Activated CD4-positive, alpha-beta memory T cell treated with anti-CD3 and anti-CD28 coated beads, Interleukin-2, amount 10 ng/mL, durations not matched to agents 7 days and 5 days (primary cell): ENCODE measurements at regions not wholly inside any gene's neighbourhood (a gene's known extent, or its start where the extent isn't known, plus 50 kb on each side); places are given as distances from the start of the nearest gene placed in this dataset.

ENCODE experiments used
- CTCF ChIA-PET: fragments of 350-600 bp; sonication (Branson Sonifier 250); formaldehyde crosslinking; loops from one replicate; lab custom pipeline; 2021; ENCODE audit warnings: antibody characterized with exemption, inconsistent platforms; lab: Charles Lee
- POLR2A ChIA-PET: fragments of 350-600 bp; sonication (Branson Sonifier 250); formaldehyde crosslinking; loops from one replicate; lab custom pipeline; 2021; ENCODE audit warnings: antibody characterized with exemption; lab: Charles Lee
- DNase-seq: peaks from one replicate; pipeline ENCODE4 v3.0.0-alpha.2; 2020
- H3K27ac Mint-ChIP-seq: one replicate; pipeline ENCODE4 v1.8.0; 2021; ENCODE audit warnings: mild to moderate bottlenecking, mixed read lengths
- H3K27me3 Mint-ChIP-seq: one replicate; pipeline ENCODE4 v1.8.0; 2021; ENCODE audit warnings: mixed read lengths
- H3K36me3 Mint-ChIP-seq: one replicate; pipeline ENCODE4 v1.8.0; 2021; ENCODE audit warnings: low read depth, mixed read lengths
- H3K4me1 Mint-ChIP-seq: one replicate; pipeline ENCODE4 v1.8.0; 2021; ENCODE audit warnings: mixed read lengths
- H3K4me3 Mint-ChIP-seq: one replicate; pipeline ENCODE4 v1.8.0; 2021; ENCODE audit warnings: mild to moderate bottlenecking, mixed read lengths
- H3K9me3 Mint-ChIP-seq: one replicate; pipeline ENCODE4 v1.8.0; 2021; ENCODE audit warnings: mixed read lengths

GRCh38 chr10:36141856-36142560, 499.9 kb upstream of the FZD8 start:
- no peak overlapping the region for H3K4me3 Mint-ChIP-seq
- POLR2A ChIA-PET, result no interaction called here
- peaks cover 17% of the 10 kb centered on the region for H3K9me3 Mint-ChIP-seq
- no peaks in the 10 kb centered on the region for H3K27me3 Mint-ChIP-seq
- no peaks in the 10 kb centered on the region for H3K4me1 Mint-ChIP-seq
- no peaks in the 10 kb centered on the region for H3K36me3 Mint-ChIP-seq
- CTCF ChIA-PET, result no interaction called here
- DNase-seq, result no peak
- H3K27ac Mint-ChIP-seq, result no peak overlapping the region

GRCh38 chr10:36129051-36129450, 487.0 kb upstream of the FZD8 start:
- Mint-ChIP-seq H3K4me1 (no peaks in the 10 kb centered on the region), H3K4me3 (no peak overlapping the region), H3K27ac (no peak overlapping the region), H3K27me3 (no peaks in the 10 kb centered on the region), H3K9me3 (peaks cover 4% of the 10 kb centered on the region), H3K36me3 (no peaks in the 10 kb centered on the region)
- CTCF ChIA-PET, result no interaction called here
- POLR2A ChIA-PET, result no interaction called here
- DNase-seq, result no peak

GRCh38 chr10:36126076-36126475, 484.0 kb upstream of the FZD8 start:
- Mint-ChIP-seq H3K9me3 (peaks cover 4% of the 10 kb centered on the region), H3K27me3 (no peaks in the 10 kb centered on the region), H3K4me3 (no peak overlapping the region), H3K36me3 (no peaks in the 10 kb centered on the region), H3K4me1 (no peaks in the 10 kb centered on the region), H3K27ac (no peak overlapping the region)
- POLR2A ChIA-PET, result no interaction called here
- CTCF ChIA-PET, result no interaction called here
- no peak for DNase-seq

- H3K4me3 Mint-ChIP-seq, result no peak overlapping the region
- H3K36me3 Mint-ChIP-seq, result no peaks in the 10 kb centered on the region
- POLR2A ChIA-PET, result no interaction called here
- no peak for DNase-seq
- H3K9me3 Mint-ChIP-seq, result peaks cover 13% of the 10 kb centered on the region
- H3K27ac Mint-ChIP-seq, result no peak overlapping the region
- no peaks in the 10 kb centered on the region for H3K4me1 Mint-ChIP-seq
- CTCF ChIA-PET, result no interaction called here
- no peaks in the 10 kb centered on the region for H3K27me3 Mint-ChIP-seq
Observed at GRCh38 chr10:36119455-36119854, 477.4 kb upstream of the FZD8 start.

- peaks cover 12% of the 10 kb centered on the region for H3K9me3 Mint-ChIP-seq
- no peaks in the 10 kb centered on the region for H3K36me3 Mint-ChIP-seq
- CTCF ChIA-PET, result no interaction called here
- H3K4me1 Mint-ChIP-seq, result no peaks in the 10 kb centered on the region
- H3K27me3 Mint-ChIP-seq, result no peaks in the 10 kb centered on the region
- DNase-seq, result no peak
- POLR2A ChIA-PET, result no interaction called here
- no peak overlapping the region for H3K4me3 Mint-ChIP-seq
- H3K27ac Mint-ChIP-seq, result no peak overlapping the region
Observed at GRCh38 chr10:36118314-36118713, 476.2 kb upstream of the FZD8 start.

- CTCF ChIA-PET, result no interaction called here
- no peaks in the 10 kb centered on the region for H3K36me3 Mint-ChIP-seq
- H3K4me3 Mint-ChIP-seq, result no peak overlapping the region
- H3K27ac Mint-ChIP-seq, result no peak overlapping the region
- H3K4me1 Mint-ChIP-seq, result no peaks in the 10 kb centered on the region
- H3K27me3 Mint-ChIP-seq, result no peaks in the 10 kb centered on the region
- no peak for DNase-seq
- H3K9me3 Mint-ChIP-seq, result peaks cover 12% of the 10 kb centered on the region
- POLR2A ChIA-PET, result no interaction called here
Observed at GRCh38 chr10:36117890-36118289, 475.8 kb upstream of the FZD8 start.

- POLR2A ChIA-PET, result no interaction called here
- H3K36me3 Mint-ChIP-seq, result no peaks in the 10 kb centered on the region
- no peak overlapping the region for H3K4me3 Mint-ChIP-seq
- H3K9me3 Mint-ChIP-seq, result peaks cover 12% of the 10 kb centered on the region
- CTCF ChIA-PET, result no interaction called here
- no peaks in the 10 kb centered on the region for H3K27me3 Mint-ChIP-seq
- no peak overlapping the region for H3K27ac Mint-ChIP-seq
- no peaks in the 10 kb centered on the region for H3K4me1 Mint-ChIP-seq
- no peak for DNase-seq
Observed at GRCh38 chr10:36117231-36117630, 475.1 kb upstream of the FZD8 start.

- POLR2A ChIA-PET, result no interaction called here
- CTCF ChIA-PET, result no interaction called here
- H3K36me3 Mint-ChIP-seq, result no peaks in the 10 kb centered on the region
- no peaks in the 10 kb centered on the region for H3K4me1 Mint-ChIP-seq
- no peak overlapping the region for H3K4me3 Mint-ChIP-seq
- H3K27me3 Mint-ChIP-seq, result no peaks in the 10 kb centered on the region
- no peak for DNase-seq
- H3K9me3 Mint-ChIP-seq, result peaks cover 14% of the 10 kb centered on the region
- H3K27ac Mint-ChIP-seq, result no peak overlapping the region
Observed at GRCh38 chr10:36116731-36117130, 474.6 kb upstream of the FZD8 start.

- Mint-ChIP-seq H3K36me3 (no peaks in the 10 kb centered on the region), H3K4me1 (no peaks in the 10 kb centered on the region), H3K27me3 (no peaks in the 10 kb centered on the region), H3K4me3 (no peak overlapping the region), H3K27ac (no peak overlapping the region), H3K9me3 (peaks cover 14% of the 10 kb centered on the region)
- ChIA-PET POLR2A (no interaction called here), CTCF (interaction anchor here (0.6 kb wide), 1 partner anchor 17 kb away, joined by 3 read pairs; no protein-coding TSS in a partner anchor)
- no peak for DNase-seq
Observed at GRCh38 chr10:36116040-36116439, 473.9 kb upstream of the FZD8 start.

GRCh38 chr10:36115364-36115763, 473.3 kb upstream of the FZD8 start:
- Mint-ChIP-seq H3K9me3 (peaks cover 14% of the 10 kb centered on the region), H3K36me3 (no peaks in the 10 kb centered on the region), H3K27ac (no peak overlapping the region), H3K27me3 (no peaks in the 10 kb centered on the region), H3K4me3 (no peak overlapping the region), H3K4me1 (no peaks in the 10 kb centered on the region)
- no peak for DNase-seq
- CTCF ChIA-PET, result no interaction called here
- POLR2A ChIA-PET, result no interaction called here

GRCh38 chr10:36114913-36115312, 472.8 kb upstream of the FZD8 start:
- no peaks in the 10 kb centered on the region for H3K36me3 Mint-ChIP-seq
- no peak overlapping the region for H3K4me3 Mint-ChIP-seq
- POLR2A ChIA-PET, result no interaction called here
- no peak overlapping the region for H3K27ac Mint-ChIP-seq
- no peaks in the 10 kb centered on the region for H3K27me3 Mint-ChIP-seq
- CTCF ChIA-PET, result no interaction called here
- peaks cover 11% of the 10 kb centered on the region for H3K9me3 Mint-ChIP-seq
- DNase-seq, result no peak
- no peaks in the 10 kb centered on the region for H3K4me1 Mint-ChIP-seq

GRCh38 chr10:36114141-36114540, 472.0 kb upstream of the FZD8 start:
- H3K4me3 Mint-ChIP-seq, result no peak overlapping the region
- no peak overlapping the region for H3K27ac Mint-ChIP-seq
- H3K4me1 Mint-ChIP-seq, result no peaks in the 10 kb centered on the region
- H3K36me3 Mint-ChIP-seq, result no peaks in the 10 kb centered on the region
- CTCF ChIA-PET, result no interaction called here
- DNase-seq, result no peak
- POLR2A ChIA-PET, result no interaction called here
- peaks cover 11% of the 10 kb centered on the region for H3K9me3 Mint-ChIP-seq
- H3K27me3 Mint-ChIP-seq, result no peaks in the 10 kb centered on the region

- no peak overlapping the region for H3K4me3 Mint-ChIP-seq
- H3K27ac Mint-ChIP-seq, result no peak overlapping the region
- H3K9me3 Mint-ChIP-seq, result peaks cover 2% of the 10 kb centered on the region
- DNase-seq, result no peak
- no peaks in the 10 kb centered on the region for H3K27me3 Mint-ChIP-seq
- ChIA-PET POLR2A (no interaction called here), CTCF (no interaction called here)
- no peaks in the 10 kb centered on the region for H3K36me3 Mint-ChIP-seq
- no peaks in the 10 kb centered on the region for H3K4me1 Mint-ChIP-seq
Observed at GRCh38 chr10:36111676-36112075, 469.6 kb upstream of the FZD8 start.

- no peak overlapping the region for H3K4me3 Mint-ChIP-seq
- H3K4me1 Mint-ChIP-seq, result no peaks in the 10 kb centered on the region
- no peak overlapping the region for H3K27ac Mint-ChIP-seq
- no peak for DNase-seq
- no peaks in the 10 kb centered on the region for H3K36me3 Mint-ChIP-seq
- ChIA-PET CTCF (no interaction called here), POLR2A (no interaction called here)
- peaks cover 2% of the 10 kb centered on the region for H3K9me3 Mint-ChIP-seq
- H3K27me3 Mint-ChIP-seq, result no peaks in the 10 kb centered on the region
Observed at GRCh38 chr10:36110097-36110496, 468.0 kb upstream of the FZD8 start.
